Endodermal cell (in vitro differentiated cells): ENCODE measurements at regions not wholly inside any gene's neighbourhood (a gene's known extent, or its start where the extent isn't known, plus 50 kb on each side); places are given as distances from the start of the nearest gene placed in this dataset.

Experiments used
- DNase-seq: peaks from one replicate; pipeline ENCODE4 v3.0.0-alpha.2; 2017
- H3K27ac ChIP-seq: 2 replicates; pipeline ENCODE4 v1.5.1; 2013; ENCODE audit warnings: mild to moderate bottlenecking, low read depth, low read length, moderate library complexity
- H3K27me3 ChIP-seq: 2 replicates; pipeline ENCODE4 v1.6.1; 2013; ENCODE audit warnings: mild to moderate bottlenecking, low read length, moderate library complexity; ENCODE audit not compliant: insufficient read depth, control insufficient read depth, poor library complexity, severe bottlenecking
- H3K36me3 ChIP-seq: 2 replicates; pipeline ENCODE4 v1.7.0; 2013; ENCODE audit warnings: mild to moderate bottlenecking, low read length, moderate library complexity; ENCODE audit not compliant: control insufficient read depth, insufficient read depth
- H3K4me1 ChIP-seq: one replicate; pipeline ENCODE4 v1.7.0; 2013; ENCODE audit warnings: low read length; ENCODE audit not compliant: control insufficient read depth, insufficient read depth
- H3K4me3 ChIP-seq: 2 replicates; pipeline ENCODE4 v1.5.1; 2013; ENCODE audit warnings: mild to moderate bottlenecking, low read length, moderate library complexity
- H3K9ac ChIP-seq: 2 replicates; pipeline ENCODE4 v1.6.1; 2013; ENCODE audit warnings: mild to moderate bottlenecking, low read length, moderate library complexity; ENCODE audit not compliant: poor library complexity, severe bottlenecking; ENCODE audit errors: extremely low read depth
- H3K9me3 ChIP-seq: 2 replicates; pipeline ENCODE4 v1.6.1; 2013; ENCODE audit warnings: mild to moderate bottlenecking, low read length, moderate library complexity; ENCODE audit not compliant: control insufficient read depth
- H3K27ac Mint-ChIP-seq: 2 replicates; pipeline ENCODE4 v1.8.0; 2020; ENCODE audit warnings: mixed read lengths
- H3K27me3 Mint-ChIP-seq: 2 replicates; pipeline ENCODE4 v1.8.0; 2021; ENCODE audit warnings: mild to moderate bottlenecking, mixed read lengths; ENCODE audit not compliant: insufficient read depth
- H3K36me3 Mint-ChIP-seq: 2 replicates; pipeline ENCODE4 v1.8.0; 2020; ENCODE audit warnings: low read depth, mixed read lengths
- H3K4me1 Mint-ChIP-seq: 2 replicates; pipeline ENCODE4 v1.8.0; 2020; ENCODE audit warnings: mixed read lengths
- H3K4me3 Mint-ChIP-seq: 2 replicates; pipeline ENCODE4 v1.8.0; 2020; ENCODE audit warnings: mild to moderate bottlenecking, moderate library complexity, mixed read lengths
- H3K9me3 Mint-ChIP-seq: 2 replicates; pipeline ENCODE4 v1.8.0; 2020; ENCODE audit warnings: mild to moderate bottlenecking, mixed read lengths
- WGBS, 2 experiments: methylation state at CpG; one replicate each; pipeline versions ENCODE4 v1.1.5 to v1.1.7; 2013; ENCODE audit warnings: missing lambda C conversion rate in 2 of 2, mixed read lengths in 1 of 2; ENCODE audit not compliant: insufficient coverage in 1 of 2, insufficient read length in 1 of 2; 5-methylcytosine and 5-hydroxymethylcytosine counted together
- TF ChIP-seq, protein P1 (sequence below): fragments of 200-600 bp; sonication (generic); conservative IDR thresholded peaks from 2 replicates; pipeline ENCODE4 v1.5.0; 2021; ENCODE audit warnings: antibody characterized with exemption, mild to moderate bottlenecking

DNA sequence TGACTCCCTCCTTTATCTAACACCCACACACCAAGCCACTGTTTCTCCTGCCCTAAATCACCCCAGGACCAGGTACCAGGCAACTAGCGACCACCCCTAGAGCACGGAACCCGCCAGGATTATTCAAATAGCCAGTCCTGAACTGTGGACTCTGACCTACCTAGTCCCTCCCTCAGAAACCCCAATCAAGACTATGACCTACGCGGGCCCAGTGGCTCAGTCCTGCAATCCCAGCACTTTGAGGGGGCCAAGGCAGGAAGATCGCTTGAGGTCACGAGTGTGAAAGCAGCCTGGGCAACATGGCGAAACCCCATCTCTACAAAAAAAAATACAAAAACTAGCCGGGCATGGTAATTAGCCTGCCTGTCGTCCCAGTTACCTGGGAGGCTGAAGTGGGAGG is 232.8 kb upstream of the FOXK1 start:
- H3K27ac ChIP-seq: no peak overlapping the region
- no peak overlapping the region for H3K9ac ChIP-seq
- Mint-ChIP-seq H3K4me3 (no peak overlapping the region), H3K4me1 (peaks cover 5% of the 10 kb centered on the region), H3K27me3 (peaks cover 4% of the 10 kb centered on the region), H3K9me3 (peaks cover 48% of the 10 kb centered on the region), H3K36me3 (no peaks in the 10 kb centered on the region), H3K27ac (no peak overlapping the region)
- TF ChIP-seq, protein P1, sequence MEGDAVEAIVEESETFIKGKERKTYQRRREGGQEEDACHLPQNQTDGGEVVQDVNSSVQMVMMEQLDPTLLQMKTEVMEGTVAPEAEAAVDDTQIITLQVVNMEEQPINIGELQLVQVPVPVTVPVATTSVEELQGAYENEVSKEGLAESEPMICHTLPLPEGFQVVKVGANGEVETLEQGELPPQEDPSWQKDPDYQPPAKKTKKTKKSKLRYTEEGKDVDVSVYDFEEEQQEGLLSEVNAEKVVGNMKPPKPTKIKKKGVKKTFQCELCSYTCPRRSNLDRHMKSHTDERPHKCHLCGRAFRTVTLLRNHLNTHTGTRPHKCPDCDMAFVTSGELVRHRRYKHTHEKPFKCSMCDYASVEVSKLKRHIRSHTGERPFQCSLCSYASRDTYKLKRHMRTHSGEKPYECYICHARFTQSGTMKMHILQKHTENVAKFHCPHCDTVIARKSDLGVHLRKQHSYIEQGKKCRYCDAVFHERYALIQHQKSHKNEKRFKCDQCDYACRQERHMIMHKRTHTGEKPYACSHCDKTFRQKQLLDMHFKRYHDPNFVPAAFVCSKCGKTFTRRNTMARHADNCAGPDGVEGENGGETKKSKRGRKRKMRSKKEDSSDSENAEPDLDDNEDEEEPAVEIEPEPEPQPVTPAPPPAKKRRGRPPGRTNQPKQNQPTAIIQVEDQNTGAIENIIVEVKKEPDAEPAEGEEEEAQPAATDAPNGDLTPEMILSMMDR: no peak
- H3K4me3 ChIP-seq: no peak overlapping the region
- DNase-seq: no peak
- H3K9me3 ChIP-seq: peaks cover 44% of the 10 kb centered on the region
- no peaks in the 10 kb centered on the region for H3K27me3 ChIP-seq
- H3K36me3 ChIP-seq: no peaks in the 10 kb centered on the region
- no peaks in the 10 kb centered on the region for H3K4me1 ChIP-seq
- 86 to 92% methylated on average over 6 to 10 of the region's 10 CpGs for WGBS, 2 experiments

DNA sequence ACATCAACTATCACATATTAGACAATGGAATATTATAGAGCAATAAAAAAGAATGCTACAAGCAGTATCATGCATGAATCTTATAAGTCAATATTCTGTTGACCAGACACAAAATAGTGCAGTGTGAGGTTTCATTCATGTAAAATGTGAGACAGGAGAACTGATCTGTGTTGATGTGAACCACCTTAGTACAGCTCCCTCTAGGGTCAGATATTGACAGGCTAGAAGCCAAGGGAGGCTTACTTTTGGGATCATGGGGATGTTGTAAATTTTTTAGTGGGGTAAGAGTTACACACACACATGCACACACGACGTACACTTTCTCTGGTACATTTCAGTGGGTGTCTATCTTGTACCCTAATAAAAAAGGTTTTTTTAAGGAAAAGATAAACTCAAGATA is 231.6 kb upstream of the FOXK1 start:
- DNase-seq: no peak
- Mint-ChIP-seq H3K9me3 (peaks cover 37% of the 10 kb centered on the region), H3K4me3 (no peak overlapping the region), H3K27me3 (peaks cover 4% of the 10 kb centered on the region), H3K27ac (no peak overlapping the region), H3K36me3 (no peaks in the 10 kb centered on the region), H3K4me1 (peaks cover 5% of the 10 kb centered on the region)
- H3K4me1 ChIP-seq: no peaks in the 10 kb centered on the region
- no peaks in the 10 kb centered on the region for H3K27me3 ChIP-seq
- no peak overlapping the region for H3K4me3 ChIP-seq
- H3K9me3 ChIP-seq: peaks cover 35% of the 10 kb centered on the region
- H3K27ac ChIP-seq: no peak overlapping the region
- TF ChIP-seq, protein P1: peak; percentile 49
- WGBS, 2 experiments: 77 to 92% methylated on average over 2 of the region's 2 CpGs
- H3K36me3 ChIP-seq: no peaks in the 10 kb centered on the region
- H3K9ac ChIP-seq: no peak overlapping the region

DNA sequence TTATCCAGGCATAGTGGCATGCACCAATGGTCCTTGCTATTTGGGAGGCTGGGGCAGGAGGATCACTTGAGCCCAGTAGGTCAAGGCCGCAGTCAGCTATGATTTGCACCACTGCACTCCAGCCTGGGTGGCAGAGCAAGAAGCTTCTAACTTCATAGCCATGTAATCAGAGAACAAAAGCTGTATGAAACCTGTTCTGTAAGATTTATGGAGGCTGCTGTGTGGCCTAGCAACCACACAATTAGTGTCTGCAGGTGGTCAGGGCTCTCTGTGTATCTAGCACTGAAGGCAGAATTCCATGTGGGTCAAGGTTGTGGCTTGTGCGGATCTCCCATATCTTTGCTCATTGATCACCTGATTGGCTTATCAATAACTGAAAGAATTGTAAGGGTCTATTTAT is 221.5 kb upstream of the FOXK1 start:
- no peaks in the 10 kb centered on the region for H3K27me3 ChIP-seq
- TF ChIP-seq, protein P1: no peak
- no peak overlapping the region for H3K27ac Mint-ChIP-seq
- H3K27me3 Mint-ChIP-seq: peaks cover 6% of the 10 kb centered on the region
- H3K9ac ChIP-seq: no peak overlapping the region
- H3K36me3 ChIP-seq: no peaks in the 10 kb centered on the region
- H3K4me1 Mint-ChIP-seq: no peaks in the 10 kb centered on the region
- no peak overlapping the region for H3K4me3 Mint-ChIP-seq
- H3K36me3 Mint-ChIP-seq: no peaks in the 10 kb centered on the region
- 78 to 91% methylated on average over 1 to 2 of the region's 2 CpGs for WGBS, 2 experiments
- H3K9me3 ChIP-seq: peaks cover 10% of the 10 kb centered on the region
- DNase-seq: no peak
- no peaks in the 10 kb centered on the region for H3K4me1 ChIP-seq
- no peak overlapping the region for H3K27ac ChIP-seq
- H3K9me3 Mint-ChIP-seq: peaks cover 9% of the 10 kb centered on the region
- H3K4me3 ChIP-seq: no peak overlapping the region
